Common myeloid progenitor, CD34-positive (primary cell): ENCODE measurements at regions not wholly inside any gene's neighbourhood (a gene's known extent, or its start where the extent isn't known, plus 50 kb on each side); places are given as distances from the start of the nearest gene placed in this dataset.

ENCODE experiments used
- CTCF ChIA-PET: fragments of 350-600 bp; sonication (Branson Sonifier 250); formaldehyde crosslinking; loops from one replicate; lab custom pipeline; 2021; ENCODE audit warnings: antibody characterized with exemption; lab: Charles Lee
- POLR2A ChIA-PET: fragments of 350-600 bp; sonication (Branson Sonifier 250); formaldehyde crosslinking; loops from one replicate; lab custom pipeline; 2021; ENCODE audit warnings: antibody characterized with exemption; lab: Charles Lee
- DNase-seq, 3 donors: peaks; one replicate each; pipeline versions ENCODE4 v3.0.0 to v3.0.0-alpha.2; 2013
- H3K27ac ChIP-seq, 2 experiments: 1 replicate in 1 of 2; 2 replicates in 1 of 2; pipeline ENCODE4 v1.7.0; 2013; ENCODE audit warnings: inconsistent platforms in 2 of 2, low read length in 2 of 2, mild to moderate bottlenecking in 2 of 2, low read depth in 1 of 2, moderate library complexity in 1 of 2; ENCODE audit not compliant: severe bottlenecking in 2 of 2, insufficient read depth in 1 of 2, poor library complexity in 1 of 2
- H3K27me3 ChIP-seq, 5 experiments: replicated peaks in 2 of 5; 1 replicate in 3 of 5; 2 replicates in 2 of 5; pipeline versions ENCODE4 v1.6.1 to v1.7.0; 2013; ENCODE audit warnings: low read length in 4 of 5, mild to moderate bottlenecking in 2 of 5, moderate library complexity in 2 of 5, inconsistent platforms in 1 of 5; ENCODE audit not compliant: insufficient read depth in 5 of 5, control insufficient read depth in 4 of 5
- H3K36me3 ChIP-seq, 4 experiments: 1 replicate in 2 of 4; 2 replicates in 2 of 4; pipeline versions ENCODE4 v1.6.1 to v1.7.0; 2013; ENCODE audit warnings: low read length in 3 of 4, control low read depth in 1 of 4, mild to moderate bottlenecking in 1 of 4; ENCODE audit not compliant: control insufficient read depth in 4 of 4, insufficient read depth in 4 of 4
- H3K4me1 ChIP-seq, 4 experiments: 1 replicate in 3 of 4; 2 replicates in 1 of 4; pipeline versions ENCODE4 v1.6.1 to v1.7.1; 2013; ENCODE audit warnings: low read length in 3 of 4, mild to moderate bottlenecking in 3 of 4, control low read depth in 1 of 4, inconsistent platforms in 1 of 4, moderate library complexity in 1 of 4; ENCODE audit not compliant: control insufficient read depth in 4 of 4, insufficient read depth in 4 of 4; ENCODE audit errors: control extremely low read depth in 1 of 4
- H3K4me3 ChIP-seq, 7 experiments: 1 replicate in 4 of 7; 2 replicates in 3 of 7; pipeline versions ENCODE4 v1.5.1 to v1.7.0; 2013; ENCODE audit warnings: mild to moderate bottlenecking in 7 of 7, low read length in 6 of 7, moderate library complexity in 6 of 7, inconsistent platforms in 2 of 7, low read depth in 2 of 7, control low read depth in 1 of 7; ENCODE audit not compliant: insufficient read depth in 4 of 7, control insufficient read depth in 1 of 7; ENCODE audit errors: extremely low read depth in 1 of 7
- H3K9me3 ChIP-seq, 5 experiments: 1 replicate in 4 of 5; 2 replicates in 1 of 5; pipeline versions ENCODE4 v1.6.1 to v1.7.1; 2013; ENCODE audit warnings: low read length in 4 of 5, mild to moderate bottlenecking in 2 of 5, inconsistent platforms in 1 of 5, low read depth in 1 of 5, moderate library complexity in 1 of 5; ENCODE audit not compliant: control insufficient read depth in 4 of 5, insufficient read depth in 2 of 5; ENCODE audit errors: control extremely low read depth in 1 of 5
- WGBS: methylation state at CpG from one replicate; pipeline ENCODE4 v1.1.5; 2013; ENCODE audit not compliant: insufficient coverage; 5-methylcytosine and 5-hydroxymethylcytosine counted together

- Histone ChIP-seq H3K27me3 (peaks cover 0 to 52% (median 20%) of the 10 kb centered on the region in 5 experiments), H3K36me3 (no peaks in the 10 kb centered on the region), H3K27ac (no peak overlapping the region), H3K4me3 (no peak overlapping the region), H3K9me3 (peaks cover 0 to 7% (median 0%) of the 10 kb centered on the region in 5 experiments), H3K4me1 (no peaks in the 10 kb centered on the region)
- DNase-seq: no peak
- ChIA-PET POLR2A (no interaction called here), CTCF (no interaction called here)
- WGBS: 86% methylated on average over 9 of the region's 13 CpGs
These were observed 153.1 kb downstream of the BCL11B start for GRCh38 chr14:99118946-99119345.
